ENCODE measurements at regions not wholly inside any gene's neighbourhood (a gene's known extent, or its start where the extent isn't known, plus 50 kb on each side); places are given as distances from the start of the nearest gene placed in this dataset.

GRCh38 chr4:127052742-127053141 lies 580.0 kb upstream of the INTU start:
- ATAC-seq = no peak
- TF ChIP-seq BACH2 (CRISPR knock-in tag; IDR thresholded peaks at IDR 0.05; ENCODE audit: borderline replicate concordance) (no peak), GLIS3 (CRISPR knock-in tag; IDR thresholded peaks at IDR 0.05) (no peak), ISL1 (CRISPR knock-in tag; IDR thresholded peaks at IDR 0.05) (no peak), TSHZ2 (CRISPR knock-in tag; IDR thresholded peaks at IDR 0.05) (no peak), CSDC2 (CRISPR knock-in tag; IDR thresholded peaks at IDR 0.05) (no peak), ESRRG (CRISPR knock-in tag; IDR thresholded peaks at IDR 0.05) (no peak), ZFP3 (CRISPR knock-in tag; IDR thresholded peaks at IDR 0.05) (no peak), ZNF70 (CRISPR knock-in tag; IDR thresholded peaks at IDR 0.05) (no peak), TCF4 (CRISPR knock-in tag; IDR thresholded peaks at IDR 0.05; ENCODE audit: borderline replicate concordance) (no peak), PPARA (CRISPR knock-in tag; IDR thresholded peaks at IDR 0.05; ENCODE audit: borderline replicate concordance) (no peak), ZFP30 (CRISPR knock-in tag; IDR thresholded peaks at IDR 0.05) (no peak), RARB (CRISPR knock-in tag; IDR thresholded peaks at IDR 0.05) (no peak), ZNF565 (CRISPR knock-in tag; conservative IDR thresholded peaks at IDR 0.05; ENCODE audit: low read depth) (no peak), SNAI2 (CRISPR knock-in tag; IDR thresholded peaks at IDR 0.05) (no peak), TOX (CRISPR knock-in tag; IDR thresholded peaks at IDR 0.05; ENCODE audit: borderline replicate concordance) (no peak), PATZ1 (CRISPR knock-in tag; IDR thresholded peaks at IDR 0.05; ENCODE audit: borderline replicate concordance) (no peak)
- TF ChIP-seq, protein P1, sequence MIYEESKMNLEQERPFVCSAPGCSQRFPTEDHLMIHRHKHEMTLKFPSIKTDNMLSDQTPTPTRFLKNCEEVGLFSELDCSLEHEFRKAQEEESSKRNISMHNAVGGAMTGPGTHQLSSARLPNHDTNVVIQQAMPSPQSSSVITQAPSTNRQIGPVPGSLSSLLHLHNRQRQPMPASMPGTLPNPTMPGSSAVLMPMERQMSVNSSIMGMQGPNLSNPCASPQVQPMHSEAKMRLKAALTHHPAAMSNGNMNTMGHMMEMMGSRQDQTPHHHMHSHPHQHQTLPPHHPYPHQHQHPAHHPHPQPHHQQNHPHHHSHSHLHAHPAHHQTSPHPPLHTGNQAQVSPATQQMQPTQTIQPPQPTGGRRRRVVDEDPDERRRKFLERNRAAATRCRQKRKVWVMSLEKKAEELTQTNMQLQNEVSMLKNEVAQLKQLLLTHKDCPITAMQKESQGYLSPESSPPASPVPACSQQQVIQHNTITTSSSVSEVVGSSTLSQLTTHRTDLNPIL (CRISPR knock-in tag; IDR thresholded peaks at IDR 0.05; ENCODE audit: low read depth) = no peak
- TF ChIP-seq, protein P2, sequence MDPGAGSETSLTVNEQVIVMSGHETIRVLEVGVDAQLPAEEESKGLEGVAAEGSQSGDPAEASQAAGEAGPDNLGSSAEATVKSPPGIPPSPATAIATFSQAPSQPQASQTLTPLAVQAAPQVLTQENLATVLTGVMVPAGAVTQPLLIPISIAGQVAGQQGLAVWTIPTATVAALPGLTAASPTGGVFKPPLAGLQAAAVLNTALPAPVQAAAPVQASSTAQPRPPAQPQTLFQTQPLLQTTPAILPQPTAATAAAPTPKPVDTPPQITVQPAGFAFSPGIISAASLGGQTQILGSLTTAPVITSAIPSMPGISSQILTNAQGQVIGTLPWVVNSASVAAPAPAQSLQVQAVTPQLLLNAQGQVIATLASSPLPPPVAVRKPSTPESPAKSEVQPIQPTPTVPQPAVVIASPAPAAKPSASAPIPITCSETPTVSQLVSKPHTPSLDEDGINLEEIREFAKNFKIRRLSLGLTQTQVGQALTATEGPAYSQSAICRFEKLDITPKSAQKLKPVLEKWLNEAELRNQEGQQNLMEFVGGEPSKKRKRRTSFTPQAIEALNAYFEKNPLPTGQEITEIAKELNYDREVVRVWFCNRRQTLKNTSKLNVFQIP (CRISPR knock-in tag; IDR thresholded peaks at IDR 0.05; ENCODE audit: borderline replicate concordance, low read depth) = no peak
- TF ChIP-seq, protein P3, sequence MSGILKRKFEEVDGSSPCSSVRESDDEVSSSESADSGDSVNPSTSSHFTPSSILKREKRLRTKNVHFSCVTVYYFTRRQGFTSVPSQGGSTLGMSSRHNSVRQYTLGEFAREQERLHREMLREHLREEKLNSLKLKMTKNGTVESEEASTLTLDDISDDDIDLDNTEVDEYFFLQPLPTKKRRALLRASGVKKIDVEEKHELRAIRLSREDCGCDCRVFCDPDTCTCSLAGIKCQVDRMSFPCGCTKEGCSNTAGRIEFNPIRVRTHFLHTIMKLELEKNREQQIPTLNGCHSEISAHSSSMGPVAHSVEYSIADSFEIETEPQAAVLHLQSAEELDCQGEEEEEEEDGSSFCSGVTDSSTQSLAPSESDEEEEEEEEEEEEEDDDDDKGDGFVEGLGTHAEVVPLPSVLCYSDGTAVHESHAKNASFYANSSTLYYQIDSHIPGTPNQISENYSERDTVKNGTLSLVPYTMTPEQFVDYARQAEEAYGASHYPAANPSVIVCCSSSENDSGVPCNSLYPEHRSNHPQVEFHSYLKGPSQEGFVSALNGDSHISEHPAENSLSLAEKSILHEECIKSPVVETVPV (CRISPR knock-in tag; IDR thresholded peaks at IDR 0.05) = no peak

DNA sequence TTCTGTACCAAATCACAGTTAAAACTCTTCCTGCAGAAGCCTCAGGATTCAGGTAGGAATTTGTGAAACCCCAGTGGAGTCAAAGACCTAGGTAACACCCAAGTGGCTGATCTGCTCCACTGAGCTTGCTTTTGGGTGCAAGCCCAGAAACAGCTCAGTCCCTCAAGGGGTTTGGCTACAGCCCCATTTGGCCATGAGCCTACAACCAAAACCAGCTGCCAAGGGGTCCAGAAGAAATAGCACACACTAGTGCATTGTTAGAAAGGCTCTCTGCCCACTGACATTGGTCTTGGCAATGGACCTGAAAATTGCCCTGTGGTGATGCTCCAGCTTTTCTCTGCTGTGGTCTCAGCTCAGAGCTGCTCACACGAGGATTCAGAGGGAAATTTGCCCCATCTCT lies 577.4 kb upstream of the INTU start:
- no peak for ATAC-seq
- TF ChIP-seq OSR1 (CRISPR knock-in tag; IDR thresholded peaks at IDR 0.05) (no peak), BACH2 (CRISPR knock-in tag; IDR thresholded peaks at IDR 0.05; ENCODE audit: borderline replicate concordance) (no peak)
- TF ChIP-seq, protein P1 (CRISPR knock-in tag; IDR thresholded peaks at IDR 0.05; ENCODE audit: low read depth) = no peak

- ATAC-seq = peak; percentile 74
- TF ChIP-seq TOX (CRISPR knock-in tag; IDR thresholded peaks at IDR 0.05; ENCODE audit: borderline replicate concordance) (no peak), ZC3H10 (CRISPR knock-in tag; IDR thresholded peaks at IDR 0.05) (no peak), ZFP3 (CRISPR knock-in tag; IDR thresholded peaks at IDR 0.05) (no peak), GLIS3 (CRISPR knock-in tag; IDR thresholded peaks at IDR 0.05) (no peak), ZNF565 (CRISPR knock-in tag; conservative IDR thresholded peaks at IDR 0.05; ENCODE audit: low read depth) (no peak), ZNF8 (CRISPR knock-in tag; IDR thresholded peaks at IDR 0.05) (no peak), TSHZ2 (CRISPR knock-in tag; IDR thresholded peaks at IDR 0.05) (no peak), BACH2 (CRISPR knock-in tag; IDR thresholded peaks at IDR 0.05; ENCODE audit: borderline replicate concordance) (no peak), PPARA (CRISPR knock-in tag; IDR thresholded peaks at IDR 0.05; ENCODE audit: borderline replicate concordance) (no peak), CSDC2 (CRISPR knock-in tag; IDR thresholded peaks at IDR 0.05) (no peak)
- TF ChIP-seq, protein P3 (CRISPR knock-in tag; IDR thresholded peaks at IDR 0.05) = no peak
These were observed 563.1 kb upstream of the INTU start for GRCh38 chr4:127069675-127070074.
